ENCODE measurements at regions not wholly inside any gene's neighbourhood (a gene's known extent, or its start where the extent isn't known, plus 50 kb on each side); places are given as distances from the start of the nearest gene placed in this dataset.

DNA sequence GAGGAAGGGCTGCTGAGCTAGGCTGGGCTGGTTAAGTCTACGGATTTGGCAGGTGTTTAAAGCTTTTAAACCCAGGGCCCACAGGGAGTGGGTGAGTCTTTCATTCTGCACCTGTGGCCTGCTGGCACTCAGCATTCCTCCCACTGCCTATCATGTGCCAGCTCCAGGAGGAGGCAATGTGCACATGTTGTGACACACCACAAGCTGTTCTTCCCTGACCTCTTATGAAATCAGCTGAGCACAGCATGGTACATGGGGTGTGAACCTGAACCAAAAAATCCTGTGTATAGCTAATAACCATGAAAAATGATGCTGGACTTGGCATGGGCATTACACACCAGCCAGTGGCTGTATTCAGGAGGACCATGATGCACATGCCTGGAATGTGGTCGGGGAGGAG is 297.9 kb upstream of the MMADHC start:
- no peak overlapping the region for H3K27ac Mint-ChIP-seq (ENCODE audit: unreplicated experiment)
- no peak overlapping the region for H3K4me3 Mint-ChIP-seq (ENCODE audit: low read depth, unreplicated experiment)
- intact Hi-C loops (cut with micrococcal nuclease; ENCODE audit: unreplicated experiment): no loop called here
- H3K9me3 Mint-ChIP-seq (ENCODE audit: low read depth, unreplicated experiment): peaks cover 3% of the 10 kb centered on the region
- CTCF ChIA-PET: no interaction called here
- BruUV-seq (replicated peaks): no TSS peak
- H3K36me3 Mint-ChIP-seq (ENCODE audit: insufficient read depth, unreplicated experiment): no peaks in the 10 kb centered on the region
- H3K27me3 Mint-ChIP-seq (ENCODE audit: unreplicated experiment): no peaks in the 10 kb centered on the region
- TF ChIP-seq, protein P1, sequence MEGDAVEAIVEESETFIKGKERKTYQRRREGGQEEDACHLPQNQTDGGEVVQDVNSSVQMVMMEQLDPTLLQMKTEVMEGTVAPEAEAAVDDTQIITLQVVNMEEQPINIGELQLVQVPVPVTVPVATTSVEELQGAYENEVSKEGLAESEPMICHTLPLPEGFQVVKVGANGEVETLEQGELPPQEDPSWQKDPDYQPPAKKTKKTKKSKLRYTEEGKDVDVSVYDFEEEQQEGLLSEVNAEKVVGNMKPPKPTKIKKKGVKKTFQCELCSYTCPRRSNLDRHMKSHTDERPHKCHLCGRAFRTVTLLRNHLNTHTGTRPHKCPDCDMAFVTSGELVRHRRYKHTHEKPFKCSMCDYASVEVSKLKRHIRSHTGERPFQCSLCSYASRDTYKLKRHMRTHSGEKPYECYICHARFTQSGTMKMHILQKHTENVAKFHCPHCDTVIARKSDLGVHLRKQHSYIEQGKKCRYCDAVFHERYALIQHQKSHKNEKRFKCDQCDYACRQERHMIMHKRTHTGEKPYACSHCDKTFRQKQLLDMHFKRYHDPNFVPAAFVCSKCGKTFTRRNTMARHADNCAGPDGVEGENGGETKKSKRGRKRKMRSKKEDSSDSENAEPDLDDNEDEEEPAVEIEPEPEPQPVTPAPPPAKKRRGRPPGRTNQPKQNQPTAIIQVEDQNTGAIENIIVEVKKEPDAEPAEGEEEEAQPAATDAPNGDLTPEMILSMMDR (IDR thresholded peaks at IDR 0.05; ENCODE audit: unreplicated experiment): no peak
- peaks cover 16% of the 10 kb centered on the region for H3K4me1 Mint-ChIP-seq (ENCODE audit: low read depth, unreplicated experiment)
- DNase-seq: no peak

DNA sequence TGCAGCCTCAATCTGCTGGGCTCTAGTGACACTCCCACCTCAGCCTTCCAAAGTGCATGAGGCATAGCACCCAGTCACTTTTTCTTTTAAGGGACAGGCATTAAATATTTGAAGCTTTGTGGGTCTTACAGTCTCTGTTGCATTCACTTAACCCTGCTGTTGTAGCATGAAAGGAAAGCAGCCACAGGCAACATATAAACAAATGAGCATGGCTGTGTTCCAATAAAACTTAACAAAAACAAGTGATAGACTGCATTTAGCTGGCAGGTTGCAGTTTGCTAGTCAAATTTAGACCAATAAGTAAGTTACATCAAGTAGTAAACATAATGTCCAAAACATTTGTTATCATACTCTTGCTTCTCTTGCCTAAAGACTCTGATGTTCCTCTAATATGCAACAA is 297.3 kb upstream of the MMADHC start:
- peaks cover 3% of the 10 kb centered on the region for H3K9me3 Mint-ChIP-seq (ENCODE audit: low read depth, unreplicated experiment)
- no peaks in the 10 kb centered on the region for H3K27me3 Mint-ChIP-seq (ENCODE audit: unreplicated experiment)
- peaks cover 16% of the 10 kb centered on the region for H3K4me1 Mint-ChIP-seq (ENCODE audit: low read depth, unreplicated experiment)
- no peak overlapping the region for H3K27ac Mint-ChIP-seq (ENCODE audit: unreplicated experiment)
- no TSS peak for BruUV-seq (replicated peaks)
- CTCF ChIA-PET: no interaction called here
- no peak for DNase-seq
- no peaks in the 10 kb centered on the region for H3K36me3 Mint-ChIP-seq (ENCODE audit: insufficient read depth, unreplicated experiment)
- intact Hi-C loops (cut with micrococcal nuclease; ENCODE audit: unreplicated experiment): no loop called here
- TF ChIP-seq, protein P1 (IDR thresholded peaks at IDR 0.05; ENCODE audit: unreplicated experiment): no peak
- no peak overlapping the region for H3K4me3 Mint-ChIP-seq (ENCODE audit: low read depth, unreplicated experiment)

DNA sequence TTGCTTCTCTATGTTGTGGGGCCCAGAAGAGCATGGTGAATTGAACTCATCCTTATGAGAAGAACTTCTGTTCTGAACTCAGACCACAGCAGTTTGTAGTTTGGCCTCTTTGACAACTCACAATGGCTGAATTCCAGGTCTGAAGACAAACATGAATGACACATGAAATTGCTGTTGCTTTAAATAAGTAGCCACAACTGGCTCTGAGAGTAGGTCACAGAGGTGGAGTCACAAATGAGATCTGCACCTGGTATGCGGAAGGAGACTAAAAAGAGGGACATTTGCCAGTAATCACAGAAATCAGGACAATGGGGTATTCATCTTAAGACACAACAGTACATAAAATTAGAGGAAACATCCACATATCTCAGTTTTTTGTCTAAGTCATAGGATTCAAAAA is 290.3 kb upstream of the MMADHC start:
- H3K27ac Mint-ChIP-seq (ENCODE audit: unreplicated experiment): peak overlapping the region; percentile 92
- intact Hi-C loops (cut with micrococcal nuclease; ENCODE audit: unreplicated experiment): loop anchor here (5.0 kb wide), 2 partner anchors 109 to 594 kb away; no protein-coding TSS in a partner anchor
- no peaks in the 10 kb centered on the region for H3K27me3 Mint-ChIP-seq (ENCODE audit: unreplicated experiment)

GRCh38 chr2:149877074-149877473 is 289.5 kb upstream of the MMADHC start:
- Mint-ChIP-seq H3K4me3 (ENCODE audit: low read depth, unreplicated experiment) (no peak overlapping the region), H3K4me1 (ENCODE audit: low read depth, unreplicated experiment) (peaks cover 46% of the 10 kb centered on the region), H3K27ac (ENCODE audit: unreplicated experiment) (peak overlapping the region; percentile 92), H3K36me3 (ENCODE audit: insufficient read depth, unreplicated experiment) (peaks cover 11% of the 10 kb centered on the region), H3K27me3 (ENCODE audit: unreplicated experiment) (no peaks in the 10 kb centered on the region), H3K9me3 (ENCODE audit: low read depth, unreplicated experiment) (peaks cover 5% of the 10 kb centered on the region)
- intact Hi-C loops (cut with micrococcal nuclease; ENCODE audit: unreplicated experiment): loop anchor here (5.0 kb wide), 2 partner anchors 110 to 595 kb away; no protein-coding TSS in a partner anchor
- no TSS peak for BruUV-seq (replicated peaks)
- TF ChIP-seq, protein P1 (IDR thresholded peaks at IDR 0.05; ENCODE audit: unreplicated experiment): no peak
- no peak for DNase-seq
- CTCF ChIA-PET: no interaction called here

More for the DNA sequence above, 290.3 kb upstream of the MMADHC start:
- CTCF ChIA-PET: no interaction called here
- BruUV-seq (replicated peaks): no TSS peak
- TF ChIP-seq, protein P1 (IDR thresholded peaks at IDR 0.05; ENCODE audit: unreplicated experiment): no peak
- peaks cover 11% of the 10 kb centered on the region for H3K36me3 Mint-ChIP-seq (ENCODE audit: insufficient read depth, unreplicated experiment)
- peak; percentile 60 for DNase-seq
- peaks cover 40% of the 10 kb centered on the region for H3K4me1 Mint-ChIP-seq (ENCODE audit: low read depth, unreplicated experiment)
- H3K4me3 Mint-ChIP-seq (ENCODE audit: low read depth, unreplicated experiment): peak overlapping the region; percentile 23
- H3K9me3 Mint-ChIP-seq (ENCODE audit: low read depth, unreplicated experiment): peaks cover 5% of the 10 kb centered on the region

Measured in Calu3 (cell line).